GM13976 (cell line): ENCODE measurements at regions not wholly inside any gene's neighbourhood (a gene's known extent, or its start where the extent isn't known, plus 50 kb on each side); places are given as distances from the start of the nearest gene placed in this dataset.
"Not testable (repeated sequence)": the region's sequence is repeated elsewhere in the genome, so short reads cannot be mapped to it uniquely, and the experiment has no call there.

Source experiments
- DNase-seq: peaks from one replicate; pipeline ENCODE4 v3.0.0; 2012; ENCODE audit warnings: low spot score
- CTCF ChIP-seq: IDR thresholded peaks from 2 replicates; pipeline ENCODE4 v1.5.1; 2012; ENCODE audit warnings: borderline replicate concordance, mild to moderate bottlenecking; ENCODE audit not compliant: insufficient read depth; ENCODE audit errors: extremely low read depth, missing control alignments, control extremely low read depth
- in situ Hi-C: fragments of 300-500 bp; cut with MboI; formaldehyde crosslinking; loops from one replicate; pipeline ENCODE4 v1.12.0; 2022; ENCODE audit warnings: low sequenced_read_pairs, mixed read lengths, inconsistent platforms; ENCODE audit not compliant: unreplicated experiment

GRCh38 chr4:111143510-111143909 lies 520.6 kb upstream of the PITX2 start:
- no peak for DNase-seq
- TF ChIP-seq CTCF, result no peak
- in situ Hi-C loops, result no loop called here

GRCh38 chr4:111154934-111155333 lies 532.1 kb upstream of the PITX2 start:
- in situ Hi-C loops, result no loop called here
- DNase-seq, result no peak
- TF ChIP-seq CTCF, result no peak

- in situ Hi-C loops, DNase-seq: not testable (repeated sequence)
Observed at GRCh38 chr4:111164556-111164955, 541.7 kb upstream of the PITX2 start.

- DNase-seq, result no peak
- in situ Hi-C loops, result no loop called here
Observed at GRCh38 chr4:111174331-111174730, 551.5 kb upstream of the PITX2 start.

GRCh38 chr4:111178231-111178630 lies 555.4 kb upstream of the PITX2 start:
- no peak for DNase-seq
- TF ChIP-seq CTCF, result no peak
- in situ Hi-C loops, result no loop called here

More at GRCh38 chr4:111174331-111174730, 551.5 kb upstream of the PITX2 start:
- no peak for TF ChIP-seq CTCF

- no peak for DNase-seq
- in situ Hi-C loops, result no loop called here
- no peak for TF ChIP-seq CTCF
Observed at GRCh38 chr4:111187108-111187507, 564.2 kb upstream of the PITX2 start.

- in situ Hi-C loops, result no loop called here
- TF ChIP-seq CTCF, result no peak
- no peak for DNase-seq
Observed at GRCh38 chr4:111198446-111198845, 575.6 kb upstream of the PITX2 start.
